Coronary artery (tissue), 2 donors: ENCODE measurements at regions not wholly inside any gene's neighbourhood (a gene's known extent, or its start where the extent isn't known, plus 50 kb on each side); places are given as distances from the start of the nearest gene placed in this dataset.

ENCODE experiments used
- DNase-seq: peaks from one replicate; pipeline ENCODE4 v3.0.0-alpha.2; 2017; ENCODE audit warnings: low spot score
- H3K27ac ChIP-seq, 2 donors: fragments of 200-600 bp; sonication (generic); one replicate each; pipeline ENCODE4 v1.5.1; 2016 to 2019
- H3K4me3 ChIP-seq: fragments of 200-600 bp; sonication (generic); 2 replicates; pipeline ENCODE4 v1.5.1; 2016; ENCODE audit warnings: mild to moderate bottlenecking, moderate library complexity
- CTCF ChIP-seq: fragments of 200-600 bp; sonication (generic); IDR thresholded peaks from one replicate; pipeline ENCODE4 v1.5.1; 2019; ENCODE audit warnings: antibody characterized with exemption

DNA sequence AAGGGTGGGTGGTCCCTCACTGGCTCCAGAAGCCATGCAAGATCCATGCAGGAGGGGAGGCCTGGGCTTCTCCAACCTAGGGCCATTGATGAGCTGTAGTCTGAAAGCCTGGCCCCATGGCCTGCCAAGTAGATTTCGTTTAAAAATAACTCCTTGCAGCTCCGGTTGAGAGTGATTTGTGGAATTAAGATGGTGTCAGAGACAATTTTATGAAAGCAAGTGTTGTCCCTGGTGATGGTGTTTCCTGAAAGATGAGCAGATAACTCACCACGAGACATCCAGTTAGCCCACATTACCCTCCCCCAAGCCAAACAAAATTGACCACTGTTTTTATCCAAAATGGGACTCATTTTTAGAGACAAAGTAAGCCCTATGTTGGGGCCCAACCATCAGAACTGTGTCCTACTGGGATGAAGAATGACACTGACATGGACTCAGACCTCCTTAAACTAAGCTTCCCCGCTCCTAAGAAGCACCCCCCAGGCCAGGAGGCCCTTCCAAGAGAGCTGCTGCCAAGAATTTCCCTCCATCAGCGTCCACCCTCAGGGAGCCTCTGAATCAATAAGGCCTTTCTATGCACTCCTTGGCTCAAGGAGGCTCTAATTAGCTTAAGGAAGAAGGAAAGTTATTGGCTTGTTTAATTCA is 174.2 kb upstream of the NCAM1 start:
- no peak for TF ChIP-seq CTCF
- peak; percentile 36 for DNase-seq
- H3K27ac ChIP-seq, result no peak overlapping the region
- H3K4me3 ChIP-seq, result no peak overlapping the region

DNA sequence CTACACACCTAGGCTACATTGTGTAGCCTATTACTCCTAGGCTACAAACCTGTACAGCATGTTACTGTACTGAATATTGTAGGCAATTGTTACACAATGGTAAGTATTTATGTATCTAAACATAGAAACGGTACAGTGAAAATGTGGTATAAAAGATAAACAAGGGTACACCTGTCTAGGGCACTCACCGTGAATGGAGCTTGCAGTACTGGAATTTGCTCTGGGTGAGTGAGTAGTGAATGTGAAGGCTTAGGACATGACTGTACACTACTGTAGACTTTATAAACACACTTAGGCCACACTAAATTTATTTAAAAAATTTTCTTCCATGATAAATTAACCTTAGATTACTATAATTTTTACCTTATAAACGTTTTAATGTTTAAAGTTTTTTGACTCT is 171.7 kb upstream of the NCAM1 start:
- no peak overlapping the region for H3K4me3 ChIP-seq
- H3K27ac ChIP-seq, result no peak overlapping the region
- no peak for DNase-seq
- TF ChIP-seq CTCF, result no peak

GRCh38 chr11:112790286-112790685 is 170.9 kb upstream of the NCAM1 start:
- H3K4me3 ChIP-seq, result no peak overlapping the region
- H3K27ac ChIP-seq, result no peak overlapping the region
- DNase-seq, result no peak
- TF ChIP-seq CTCF, result no peak

- DNase-seq, result no peak
- TF ChIP-seq CTCF, result no peak
These were observed 169.2 kb upstream of the NCAM1 start for GRCh38 chr11:112792070-112792469.

DNA sequence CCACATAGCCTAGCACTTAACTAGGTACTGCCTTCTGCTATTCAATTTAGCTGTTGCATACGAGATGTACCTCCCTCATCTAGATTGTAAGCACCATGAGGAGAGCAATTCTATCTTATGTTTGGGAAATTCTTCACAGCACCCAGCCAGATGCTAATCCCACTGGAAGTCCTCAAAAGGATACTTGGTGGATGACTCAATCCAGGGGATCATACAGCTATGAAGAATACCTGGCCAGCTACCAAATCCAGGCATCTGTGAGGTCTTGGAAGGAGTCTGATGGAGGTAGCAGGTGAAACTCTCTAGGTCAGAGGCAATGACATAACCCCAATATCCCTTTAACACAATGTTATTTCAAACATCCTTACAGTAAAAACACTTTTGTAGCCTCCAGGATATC is 167.8 kb upstream of the NCAM1 start:
- Histone ChIP-seq H3K4me3 (no peak overlapping the region), H3K27ac (no peak overlapping the region)
- TF ChIP-seq CTCF, result no peak
- DNase-seq, result no peak

More at GRCh38 chr11:112792070-112792469, 169.2 kb upstream of the NCAM1 start:
- Histone ChIP-seq H3K27ac (no peak overlapping the region), H3K4me3 (no peak overlapping the region)

- Histone ChIP-seq H3K4me3 (no peak overlapping the region), H3K27ac (peak overlapping the region in 1 of 2 donors; percentile 11)
- no peak for TF ChIP-seq CTCF
- DNase-seq, result peak; percentile 45
These were observed 166.8 kb upstream of the NCAM1 start for GRCh38 chr11:112794331-112794846.

DNA sequence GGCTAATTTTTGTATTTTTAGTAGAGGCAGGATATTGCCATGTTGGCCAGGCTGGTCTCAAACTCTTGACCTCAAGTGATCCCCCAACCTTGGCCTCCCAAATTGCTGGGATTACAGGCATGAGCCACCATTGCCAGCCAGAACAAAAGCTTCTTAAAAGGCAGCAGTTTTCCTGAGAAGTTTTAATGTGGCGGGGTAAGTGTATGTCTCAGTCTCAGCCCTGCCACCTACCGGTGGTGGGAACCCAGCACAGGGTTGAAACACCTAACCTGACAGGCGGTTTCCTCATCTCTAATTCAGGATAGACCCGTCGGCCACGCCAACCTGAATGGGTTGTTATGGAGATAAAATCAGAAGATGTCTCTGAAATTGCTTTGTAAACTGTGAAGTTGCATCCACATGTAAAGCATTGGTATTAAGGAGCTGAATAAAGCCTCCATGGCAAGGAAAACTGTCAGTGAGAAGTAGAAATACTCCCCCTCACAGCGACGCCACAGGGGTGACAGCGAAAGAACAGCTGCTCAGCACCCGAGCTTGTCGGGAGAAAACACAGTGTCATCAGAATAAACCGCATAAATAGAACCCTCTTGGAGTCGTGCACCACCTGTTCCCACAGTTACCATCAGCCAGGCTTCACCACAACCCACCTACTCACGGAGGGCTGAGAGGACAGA is 165.9 kb upstream of the NCAM1 start:
- no peak overlapping the region for H3K27ac ChIP-seq
- no peak overlapping the region for H3K4me3 ChIP-seq

More for the DNA sequence above, 165.9 kb upstream of the NCAM1 start:
- DNase-seq, result peak; percentile 50
- TF ChIP-seq CTCF, result no peak
